H1 (cell line): ENCODE measurements at regions not wholly inside any gene's neighbourhood (a gene's known extent, or its start where the extent isn't known, plus 50 kb on each side); places are given as distances from the start of the nearest gene placed in this dataset.

Experiments used
- CTCF ChIA-PET: fragments of 300-600 bp; sonication (Branson Sonifier 250); formaldehyde crosslinking; loops from one replicate; lab custom pipeline; 2021; ENCODE audit not compliant: partially characterized antibody; lab: Charles Lee
- POLR2A ChIA-PET: fragments of 300-600 bp; sonication (Branson Sonifier 250); formaldehyde crosslinking; loops from one replicate; lab custom pipeline; 2021; ENCODE audit warnings: inconsistent platforms; ENCODE audit not compliant: partially characterized antibody; lab: Charles Lee
- DNase-seq, 2 experiments: peaks; one replicate each; pipeline versions ENCODE4 v3.0.0 to v3.0.0-alpha.2; 2010 to 2022; ENCODE audit warnings: low spot score in 2 of 2, low read depth in 1 of 2, mixed read lengths in 1 of 2
- FAIRE-seq: peaks from 2 replicates; lab custom pipeline; 2011; peaks lifted over from hg19 to GRCh38; lab: Jason Lieb, UNC
- H2AFZ ChIP-seq: 2 replicates; pipeline ENCODE4 v1.8.1; 2012; ENCODE audit warnings: low read length, inconsistent platforms
- H2AK5ac ChIP-seq: 2 replicates; pipeline ENCODE4 v1.6.1; 2013; ENCODE audit warnings: low read depth, low read length
- H2BK120ac ChIP-seq: replicated peaks from 2 replicates; pipeline ENCODE3; 2013; ENCODE audit warnings: low read depth, low read length, inconsistent platforms
- H2BK12ac ChIP-seq: 2 replicates; pipeline ENCODE4 v1.6.1; 2013; ENCODE audit warnings: low read depth, low read length
- H2BK15ac ChIP-seq: 2 replicates; pipeline ENCODE4 v1.6.1; 2013; ENCODE audit warnings: low read length
- H2BK20ac ChIP-seq: 2 replicates; pipeline ENCODE4 v1.6.1; 2013; ENCODE audit warnings: low read length
- H2BK5ac ChIP-seq: 2 replicates; pipeline ENCODE4 v1.6.1; 2013; ENCODE audit warnings: low read depth, low read length
- H3K14ac ChIP-seq: 2 replicates; pipeline ENCODE4 v1.6.1; 2013; ENCODE audit warnings: inconsistent platforms; ENCODE audit not compliant: insufficient read length
- H3K18ac ChIP-seq: 2 replicates; pipeline ENCODE4 v1.6.1; 2013; ENCODE audit warnings: low read length; ENCODE audit errors: extremely low read depth
- H3K23ac ChIP-seq: 2 replicates; pipeline ENCODE4 v1.6.1; 2013; ENCODE audit warnings: inconsistent platforms; ENCODE audit not compliant: insufficient read length
- H3K23me2 ChIP-seq: 2 replicates; pipeline ENCODE4 v1.6.1; 2013; ENCODE audit warnings: low read depth, low read length
- H3K27ac ChIP-seq: 2 replicates; pipeline ENCODE4 v1.6.1; 2011; ENCODE audit warnings: low read depth, low read length, inconsistent platforms
- H3K27me3 ChIP-seq, 4 experiments: replicated peaks in 1 of 4; 1 replicate in 1 of 4; 2 replicates in 3 of 4; pipeline versions ENCODE4 v1.6.1 to v1.8.1; 2011 to 2013; ENCODE audit warnings: low read length in 3 of 4, mild to moderate bottlenecking in 3 of 4, inconsistent platforms in 2 of 4, mixed read lengths in 2 of 4, moderate library complexity in 1 of 4; ENCODE audit not compliant: control insufficient read depth in 3 of 4, insufficient read depth in 3 of 4; ENCODE audit errors: extremely low read depth in 1 of 4
- H3K36me3 ChIP-seq, 4 experiments: 2 replicates each; pipeline versions ENCODE4 v1.6.1 to v1.8.1; 2011 to 2013; ENCODE audit warnings: mild to moderate bottlenecking in 4 of 4, low read length in 3 of 4, moderate library complexity in 2 of 4, control low read depth in 1 of 4, inconsistent platforms in 1 of 4; ENCODE audit not compliant: insufficient read depth in 4 of 4, control insufficient read depth in 2 of 4
- H3K4ac ChIP-seq: replicated peaks from 2 replicates; pipeline ENCODE3; 2013; ENCODE audit warnings: low read length, low read depth, mixed read lengths, inconsistent platforms; ENCODE audit not compliant: insufficient read length
- H3K4me1 ChIP-seq, 4 experiments: replicated peaks in 1 of 4; 1 replicate in 1 of 4; 2 replicates in 3 of 4; pipeline versions ENCODE4 v1.6.1 to v1.8.1; 2011 to 2013; ENCODE audit warnings: low read length in 3 of 4, inconsistent platforms in 2 of 4, mixed read lengths in 1 of 4; ENCODE audit not compliant: insufficient read depth in 4 of 4, control insufficient read depth in 3 of 4
- H3K4me2 ChIP-seq, 2 experiments: 2 replicates each; pipeline versions ENCODE4 v1.6.1 to v1.8.1; 2011 to 2013; ENCODE audit warnings: low read depth in 2 of 2, low read length in 2 of 2, control low read depth in 1 of 2, inconsistent platforms in 1 of 2, mild to moderate bottlenecking in 1 of 2; ENCODE audit not compliant: insufficient read depth in 1 of 2
- H3K4me3 ChIP-seq, 4 experiments: fragments of 200-600, 300-600 bp in 1 of 4; sonication (generic), shearing (Covaris generic), sonication (Bioruptor Twin) in 1 of 4; 2 replicates each; pipeline versions ENCODE4 v1.5.1 to v1.8.1; 2011 to 2016; ENCODE audit warnings: low read length in 4 of 4, low read depth in 3 of 4, control low read depth in 2 of 4, inconsistent platforms in 2 of 4, mild to moderate bottlenecking in 2 of 4, mixed read lengths in 1 of 4, moderate library complexity in 1 of 4; ENCODE audit not compliant: insufficient read depth in 2 of 4; ENCODE audit errors: extremely low read depth in 1 of 4
- H3K56ac ChIP-seq: replicated peaks from 2 replicates; pipeline ENCODE3; 2013; ENCODE audit warnings: low read depth, mild to moderate bottlenecking, mixed read lengths, low read length, inconsistent platforms; ENCODE audit not compliant: insufficient read length
- H3K79me1 ChIP-seq: 2 replicates; pipeline ENCODE4 v1.6.1; 2013; ENCODE audit warnings: low read depth, low read length, control low read depth
- H3K79me2 ChIP-seq, 2 experiments: 2 replicates each; pipeline versions ENCODE4 v1.6.1 to v1.8.1; 2012 to 2013; ENCODE audit warnings: low read length in 2 of 2, mild to moderate bottlenecking in 2 of 2, inconsistent platforms in 1 of 2; ENCODE audit not compliant: insufficient read depth in 2 of 2, control insufficient read depth in 1 of 2
- H3K9ac ChIP-seq, 4 experiments: replicated peaks in 1 of 4; 1 replicate in 1 of 4; 2 replicates in 3 of 4; pipeline versions ENCODE4 v1.6.1 to v1.8.1; 2011 to 2013; ENCODE audit warnings: low read depth in 3 of 4, low read length in 3 of 4, control low read depth in 2 of 4, mild to moderate bottlenecking in 2 of 4, moderate library complexity in 2 of 4, inconsistent platforms in 1 of 4; ENCODE audit errors: extremely low read depth in 1 of 4
- H3K9me3 ChIP-seq, 2 experiments: 2 replicates each; pipeline versions ENCODE4 v1.6.1 to v1.8.1; 2012 to 2013; ENCODE audit warnings: mild to moderate bottlenecking in 2 of 2, moderate library complexity in 2 of 2, control low read depth in 1 of 2, inconsistent platforms in 1 of 2, low read depth in 1 of 2, low read length in 1 of 2, mixed read lengths in 1 of 2; ENCODE audit not compliant: insufficient read depth in 2 of 2
- H4K20me1 ChIP-seq, 2 experiments: replicated peaks in 1 of 2; 2 replicates each; pipeline versions ENCODE3 to v1.8.1; 2011 to 2013; ENCODE audit warnings: inconsistent platforms in 2 of 2, low read length in 2 of 2, mild to moderate bottlenecking in 1 of 2; ENCODE audit not compliant: insufficient read depth in 2 of 2, control insufficient read depth in 1 of 2
- H4K5ac ChIP-seq: 2 replicates; pipeline ENCODE4 v1.6.1; 2013; ENCODE audit warnings: low read length, low read depth, mixed read lengths, inconsistent platforms; ENCODE audit not compliant: insufficient read length
- H4K8ac ChIP-seq: 2 replicates; pipeline ENCODE4 v1.8.0; 2013; ENCODE audit warnings: mild to moderate bottlenecking, moderate library complexity, low read length, inconsistent platforms; ENCODE audit not compliant: insufficient read depth; ENCODE audit errors: extremely low read depth
- H4K91ac ChIP-seq: replicated peaks from 2 replicates; pipeline ENCODE3; 2013; ENCODE audit warnings: low read length, mixed read lengths, inconsistent platforms; ENCODE audit not compliant: insufficient read length
- WGBS, 2 experiments: shearing (Covaris generic) in 1 of 2; methylation state at CpG; one replicate each; pipeline versions ENCODE4 v1.1.6 to v1.1.7; 2013 to 2015; ENCODE audit warnings: low lambda C conversion rate in 2 of 2, mixed read lengths in 2 of 2, inconsistent platforms in 1 of 2, low coverage in 1 of 2, missing lambda C conversion rate in 1 of 2; ENCODE audit not compliant: insufficient replicate concordance in 2 of 2, insufficient coverage in 1 of 2, insufficient read length in 1 of 2; ENCODE audit errors: extremely low coverage in 1 of 2, missing lambda C conversion rate in 1 of 2; 5-methylcytosine and 5-hydroxymethylcytosine counted together
- TF ChIP-seq, protein P1 (sequence below): IDR thresholded peaks from 2 replicates; pipeline ENCODE4 v1.6.1; 2011; ENCODE audit warnings: low read depth, mild to moderate bottlenecking, low read length; ENCODE audit not compliant: insufficient read depth

- ChIA-PET CTCF (no interaction called here), POLR2A (no interaction called here)
- Histone ChIP-seq H4K91ac (no peak overlapping the region), H3K36me3 (no peaks in the 10 kb centered on the region), H2BK12ac (no peak overlapping the region), H4K5ac (no peak overlapping the region), H3K23me2 (no peaks in the 10 kb centered on the region), H3K9ac (no peak overlapping the region), H3K4me3 (no peak overlapping the region), H4K8ac (no peak overlapping the region), H3K79me2 (no peaks in the 10 kb centered on the region), H3K56ac (no peak overlapping the region), H2BK20ac (no peak overlapping the region), H3K4me2 (no peak overlapping the region), H2AFZ (no peak overlapping the region), H2BK120ac (no peak overlapping the region), H3K27me3 (no peaks in the 10 kb centered on the region), H3K23ac (no peak overlapping the region), H2BK5ac (no peak overlapping the region), H3K27ac (no peak overlapping the region), H3K79me1 (no peaks in the 10 kb centered on the region), H3K14ac (no peak overlapping the region), H3K4ac (no peak overlapping the region), H2AK5ac (no peak overlapping the region), H3K4me1 (no peaks in the 10 kb centered on the region), H2BK15ac (no peak overlapping the region), H3K9me3 (no peaks in the 10 kb centered on the region), H3K18ac (no peak overlapping the region), H4K20me1 (no peaks in the 10 kb centered on the region)
- DNase-seq (no peak), FAIRE-seq (no peak)
- TF ChIP-seq, protein P1, sequence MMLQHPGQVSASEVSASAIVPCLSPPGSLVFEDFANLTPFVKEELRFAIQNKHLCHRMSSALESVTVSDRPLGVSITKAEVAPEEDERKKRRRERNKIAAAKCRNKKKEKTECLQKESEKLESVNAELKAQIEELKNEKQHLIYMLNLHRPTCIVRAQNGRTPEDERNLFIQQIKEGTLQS: no peak
- WGBS, 2 experiments: 94% methylated on average over 1 of the region's 1 CpG; no CpG with 5 or more reads in 1 of the 2 experiments
Observed at GRCh38 chr1:194369622-194370021, 1183.2 kb upstream of the B3GALT2 start.
